Tibial nerve (tissue), 4 donors: ENCODE measurements at regions not wholly inside any gene's neighbourhood (a gene's known extent, or its start where the extent isn't known, plus 50 kb on each side); places are given as distances from the start of the nearest gene placed in this dataset.

Source experiments
- EP300 ChIP-seq, 2 donors: sonication (generic); formaldehyde crosslinking; IDR thresholded peaks; one replicate each; pipeline ENCODE4 v1.6.1; 2017; ENCODE audit warnings: antibody characterized with exemption in 2 of 2, mild to moderate bottlenecking in 1 of 2
- POLR2A ChIP-seq, 2 donors: fragments of 450-650 bp; IDR thresholded peaks; one replicate each; pipeline ENCODE4 v1.6.1; 2017; ENCODE audit warnings: antibody characterized with exemption in 2 of 2, mild to moderate bottlenecking in 2 of 2, moderate library complexity in 2 of 2
- TF ChIP-seq, protein P1 (sequence below), 5 experiments: fragments of 200-600 bp in 3 of 5; fragments of 450-650 bp in 2 of 5; sonication (generic) in 3 of 5; IDR thresholded peaks; one replicate each; pipeline ENCODE4 v1.5.1; 2016 to 2019; ENCODE audit warnings: antibody characterized with exemption in 5 of 5, mild to moderate bottlenecking in 3 of 5, moderate library complexity in 2 of 5

GRCh38 chr6:140284871-140285270, 910.4 kb upstream of the CITED2 start:
- TF ChIP-seq, protein P1, sequence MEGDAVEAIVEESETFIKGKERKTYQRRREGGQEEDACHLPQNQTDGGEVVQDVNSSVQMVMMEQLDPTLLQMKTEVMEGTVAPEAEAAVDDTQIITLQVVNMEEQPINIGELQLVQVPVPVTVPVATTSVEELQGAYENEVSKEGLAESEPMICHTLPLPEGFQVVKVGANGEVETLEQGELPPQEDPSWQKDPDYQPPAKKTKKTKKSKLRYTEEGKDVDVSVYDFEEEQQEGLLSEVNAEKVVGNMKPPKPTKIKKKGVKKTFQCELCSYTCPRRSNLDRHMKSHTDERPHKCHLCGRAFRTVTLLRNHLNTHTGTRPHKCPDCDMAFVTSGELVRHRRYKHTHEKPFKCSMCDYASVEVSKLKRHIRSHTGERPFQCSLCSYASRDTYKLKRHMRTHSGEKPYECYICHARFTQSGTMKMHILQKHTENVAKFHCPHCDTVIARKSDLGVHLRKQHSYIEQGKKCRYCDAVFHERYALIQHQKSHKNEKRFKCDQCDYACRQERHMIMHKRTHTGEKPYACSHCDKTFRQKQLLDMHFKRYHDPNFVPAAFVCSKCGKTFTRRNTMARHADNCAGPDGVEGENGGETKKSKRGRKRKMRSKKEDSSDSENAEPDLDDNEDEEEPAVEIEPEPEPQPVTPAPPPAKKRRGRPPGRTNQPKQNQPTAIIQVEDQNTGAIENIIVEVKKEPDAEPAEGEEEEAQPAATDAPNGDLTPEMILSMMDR (IDR thresholded peaks at IDR 0.05) = no peak
- TF ChIP-seq POLR2A (IDR thresholded peaks at IDR 0.05) = no peak
- TF ChIP-seq EP300 (IDR thresholded peaks at IDR 0.05) = no peak
